GM18868 (cell line): ENCODE measurements at regions not wholly inside any gene's neighbourhood (a gene's known extent, or its start where the extent isn't known, plus 50 kb on each side); places are given as distances from the start of the nearest gene placed in this dataset.

ENCODE experiments used
- ATAC-seq: cut with Tn5 transposase; IDR thresholded peaks from one replicate; pipeline ENCODE4 v1.9.1; 2021; ENCODE audit warnings: mild to moderate bottlenecking, moderate library complexity; ENCODE audit not compliant: unreplicated experiment

DNA sequence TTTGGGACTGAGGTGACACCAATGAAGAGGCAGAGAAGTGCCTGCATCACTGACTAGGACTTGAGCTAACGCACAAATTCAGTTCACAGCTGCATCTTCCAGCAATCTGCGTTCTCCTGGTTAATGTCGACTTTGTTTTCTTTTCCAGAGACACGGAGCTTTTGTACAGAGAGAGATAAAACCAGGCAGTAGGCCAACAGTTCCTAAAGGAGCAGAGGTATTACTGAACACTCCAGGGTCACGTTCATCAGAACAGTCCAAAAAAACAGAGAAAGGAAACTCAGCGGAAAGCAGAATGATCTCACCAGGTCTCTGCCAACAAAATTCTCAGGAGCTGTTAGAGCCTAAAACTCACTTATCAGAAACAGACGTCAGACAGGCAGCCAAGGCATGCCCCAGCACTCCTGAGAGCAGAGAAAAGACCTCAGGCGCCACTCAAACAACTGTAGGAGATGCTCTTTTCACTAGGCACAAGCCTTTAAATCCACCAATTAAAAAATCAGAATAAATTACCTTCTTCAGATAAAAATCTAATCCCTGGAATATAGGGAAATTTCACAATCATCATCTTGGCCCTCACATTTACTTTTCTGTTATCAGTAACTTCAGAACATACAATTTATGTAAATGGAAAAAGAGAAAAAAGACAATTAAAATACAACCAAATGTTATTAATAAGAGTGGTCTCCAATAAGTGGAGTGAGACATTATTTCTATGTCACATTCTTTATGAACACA lies 95.9 kb upstream of the SPTBN1 start:
- no peak for ATAC-seq

DNA sequence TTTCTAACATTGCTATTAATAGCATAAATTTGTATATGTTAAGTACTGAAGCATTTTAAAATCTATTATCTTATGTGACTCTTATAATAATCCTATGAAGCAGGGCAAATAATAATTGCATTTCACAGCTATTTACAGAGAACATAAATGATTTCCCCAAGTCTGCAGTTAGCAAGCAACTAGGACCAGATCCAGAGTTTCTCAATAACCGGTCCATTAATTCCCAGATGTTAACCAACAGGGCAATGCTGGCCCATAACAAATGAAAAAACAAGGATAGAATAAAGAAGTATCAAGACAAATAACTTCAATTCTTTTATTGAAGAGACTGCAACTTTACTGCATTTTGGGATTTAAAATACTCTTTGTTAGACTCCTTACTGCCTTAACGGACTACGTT lies 91.7 kb upstream of the SPTBN1 start:
- ATAC-seq = no peak

DNA sequence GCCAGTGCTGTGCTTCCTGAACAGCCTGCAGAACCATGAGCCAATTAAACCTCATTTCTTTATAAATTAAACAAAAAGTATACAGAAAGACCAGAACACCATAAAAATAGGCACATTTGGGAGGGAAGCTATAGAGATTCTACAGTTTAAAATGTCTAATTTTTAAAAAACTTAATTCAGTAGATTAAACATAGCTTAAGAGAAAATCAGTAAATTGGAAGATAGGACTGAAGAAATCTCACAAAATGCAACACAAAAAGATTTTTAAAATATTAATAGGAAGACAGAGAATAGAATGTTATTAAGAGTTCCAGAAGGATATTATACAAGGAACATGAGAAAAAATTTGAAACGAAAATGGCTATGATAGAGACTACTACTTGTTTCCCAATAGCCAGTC lies 90.5 kb upstream of the SPTBN1 start:
- ATAC-seq = no peak

DNA sequence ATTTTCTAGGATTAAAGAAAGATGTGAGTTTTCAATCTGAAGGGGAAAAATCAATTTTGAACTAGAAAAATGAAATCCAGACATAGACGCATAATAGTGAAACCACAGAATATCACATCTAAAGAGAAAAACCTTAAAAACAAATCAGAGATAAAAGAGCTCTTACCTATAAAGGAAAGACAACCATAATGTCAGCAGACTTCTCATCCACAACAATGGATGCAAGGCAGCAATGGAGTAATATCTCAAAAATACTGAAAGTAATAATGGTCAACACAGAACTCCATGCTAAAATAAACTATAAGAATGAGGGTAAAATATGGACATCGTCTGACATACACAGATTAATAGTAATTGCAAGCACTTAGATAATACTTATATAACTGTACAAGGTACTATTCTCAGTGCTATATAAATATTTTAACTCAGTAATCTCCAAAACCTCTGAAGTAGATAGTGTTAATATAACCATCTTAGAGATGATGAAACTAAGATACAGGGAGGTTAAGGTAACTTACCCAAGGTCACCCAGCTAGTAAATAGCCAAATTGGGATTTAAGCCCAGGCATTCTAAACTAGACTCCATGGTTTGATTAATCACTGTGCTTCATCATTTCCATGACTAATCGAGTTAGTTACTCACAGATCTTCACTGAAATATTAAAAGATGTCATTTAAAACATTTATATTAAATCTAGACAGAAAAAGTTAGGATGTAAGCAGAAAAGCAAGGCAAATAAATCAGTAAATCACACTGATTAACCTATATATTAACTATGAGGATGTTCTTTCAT lies 89.4 kb upstream of the SPTBN1 start:
- ATAC-seq = no peak

DNA sequence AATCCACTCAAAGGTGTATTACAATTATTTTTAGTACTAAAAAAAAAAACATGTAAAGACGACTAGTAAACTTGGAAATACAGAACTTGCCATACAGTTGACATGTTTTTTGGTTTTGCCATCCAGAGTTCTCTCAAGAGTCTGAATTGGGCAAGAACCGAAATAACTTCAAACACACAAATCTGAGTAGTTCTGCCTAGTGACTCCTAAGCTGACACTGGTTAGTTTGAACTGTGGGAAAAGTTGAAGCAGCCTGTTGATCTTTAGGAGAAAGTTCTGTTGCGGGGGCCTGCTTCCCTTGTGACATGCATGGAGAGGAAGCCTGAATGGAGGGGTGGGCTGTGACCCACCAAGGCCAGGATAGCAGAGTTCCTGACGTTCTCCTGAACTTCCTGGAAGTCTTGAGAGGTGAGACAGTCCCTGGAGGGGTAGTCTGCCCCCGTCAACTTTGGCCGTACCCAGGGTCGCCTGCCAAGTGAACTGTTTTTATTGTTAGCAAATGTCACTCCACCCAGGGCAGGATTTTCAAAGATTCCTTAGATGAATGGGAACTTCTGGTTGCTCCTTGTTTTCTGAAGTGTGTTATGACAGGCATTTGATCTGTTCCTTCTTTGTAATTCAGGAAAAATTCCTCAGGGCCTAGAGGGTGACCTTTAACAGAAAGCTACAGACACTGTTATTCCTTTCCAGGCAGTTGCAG lies 85.6 kb upstream of the SPTBN1 start:
- ATAC-seq = no peak

DNA sequence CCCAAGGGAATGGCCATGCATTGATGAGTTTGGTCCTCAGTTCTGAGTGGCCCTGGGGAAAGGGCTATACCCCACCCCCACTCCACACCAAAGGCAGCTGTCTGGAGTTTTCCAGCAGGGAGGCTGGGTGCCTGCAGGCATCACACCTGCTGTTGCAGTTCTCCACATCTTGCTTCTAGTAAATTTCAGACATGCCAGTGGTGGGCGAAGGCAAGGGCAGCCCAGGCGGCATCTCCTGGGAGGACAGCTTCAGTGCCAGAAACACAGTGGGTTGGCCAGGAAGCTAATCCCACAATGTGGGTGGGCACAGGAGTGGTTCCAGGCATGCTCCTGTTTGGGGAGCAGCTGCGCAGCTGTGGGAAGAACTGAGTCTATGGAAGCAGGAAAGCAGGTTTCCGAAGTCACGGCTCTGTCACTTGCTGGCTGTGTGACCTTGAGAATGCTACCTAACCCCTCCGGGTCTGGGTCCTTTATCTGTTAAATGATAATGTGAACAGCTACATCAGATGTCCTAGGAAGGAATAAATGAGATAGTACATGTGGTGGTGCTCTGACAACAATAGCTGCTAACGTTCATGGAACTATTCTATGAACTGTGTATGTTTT lies 84.6 kb upstream of the SPTBN1 start:
- ATAC-seq = no peak

DNA sequence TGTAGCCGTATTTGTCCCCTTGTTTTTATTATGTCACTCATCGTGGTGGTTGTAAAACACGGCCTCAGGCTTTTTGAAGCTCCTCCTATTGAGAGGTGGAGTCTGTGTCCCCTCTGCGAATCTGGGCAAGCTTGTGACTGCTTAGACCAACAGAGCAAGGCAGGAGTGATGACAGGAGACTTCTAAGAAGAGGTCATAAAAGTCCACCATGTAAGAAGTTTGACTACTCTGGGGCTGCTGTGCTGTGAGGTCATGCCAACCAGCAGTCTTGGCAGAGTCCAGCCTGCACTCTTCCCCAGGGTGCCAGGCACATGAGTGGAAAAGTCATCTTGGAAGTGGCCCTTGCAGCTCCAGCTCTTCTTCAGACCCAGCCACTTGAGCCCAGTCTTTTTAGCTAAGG lies 83.8 kb upstream of the SPTBN1 start:
- no peak for ATAC-seq

DNA sequence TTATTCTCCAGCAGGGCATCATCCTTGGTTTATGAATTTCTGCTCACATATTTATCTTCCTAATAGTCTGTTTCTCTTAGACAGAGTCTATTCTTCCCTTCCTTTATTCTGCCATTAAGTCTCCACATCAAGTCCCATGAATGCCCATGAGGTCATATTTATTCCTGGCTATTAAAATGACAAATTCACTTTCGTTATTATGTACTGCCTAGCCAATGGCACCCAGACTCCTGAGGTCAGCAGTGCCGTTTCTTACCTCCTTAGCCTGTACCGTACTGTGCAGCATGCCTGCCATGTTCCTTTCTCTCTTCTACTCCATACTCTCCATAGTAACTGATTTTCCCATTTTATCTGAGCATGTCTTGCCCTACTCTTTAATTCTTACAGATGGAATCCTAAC lies 82.3 kb upstream of the SPTBN1 start:
- no peak for ATAC-seq

DNA sequence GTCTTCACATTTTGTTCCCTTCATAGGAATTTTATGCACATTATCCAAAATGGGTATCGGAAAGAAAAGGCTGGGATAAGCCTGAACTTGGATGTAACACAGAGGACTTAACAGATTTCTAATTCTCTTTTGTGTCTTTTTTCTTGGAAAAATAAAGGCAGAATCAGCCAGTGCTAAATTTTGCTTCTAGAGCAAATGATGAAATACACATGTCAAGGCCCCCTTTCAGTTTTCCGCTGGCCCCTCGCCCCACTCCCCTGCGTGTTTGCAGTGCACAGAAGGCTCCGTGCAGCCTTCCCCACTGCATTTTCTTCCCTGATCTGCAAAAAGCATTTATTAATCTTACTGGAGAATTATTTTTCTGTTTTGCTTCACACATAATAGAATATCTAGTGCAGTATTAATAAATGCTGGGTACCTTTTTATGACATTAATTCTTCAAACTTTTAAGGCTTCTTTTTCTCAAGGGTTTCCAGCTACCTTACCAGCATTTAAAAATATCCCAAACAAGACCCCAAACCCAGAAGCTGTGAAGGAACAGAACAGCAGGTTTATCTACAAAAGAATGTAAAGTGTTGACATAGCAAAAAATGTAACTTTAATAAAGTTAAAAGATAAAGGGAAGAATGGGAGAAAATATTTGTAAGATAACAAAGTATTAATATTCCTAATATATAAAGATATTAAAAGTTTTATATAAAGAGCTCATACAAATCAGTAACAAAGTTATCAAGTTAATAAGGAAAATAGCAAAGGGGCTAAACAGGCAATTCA lies 81.3 kb upstream of the SPTBN1 start:
- no peak for ATAC-seq

DNA sequence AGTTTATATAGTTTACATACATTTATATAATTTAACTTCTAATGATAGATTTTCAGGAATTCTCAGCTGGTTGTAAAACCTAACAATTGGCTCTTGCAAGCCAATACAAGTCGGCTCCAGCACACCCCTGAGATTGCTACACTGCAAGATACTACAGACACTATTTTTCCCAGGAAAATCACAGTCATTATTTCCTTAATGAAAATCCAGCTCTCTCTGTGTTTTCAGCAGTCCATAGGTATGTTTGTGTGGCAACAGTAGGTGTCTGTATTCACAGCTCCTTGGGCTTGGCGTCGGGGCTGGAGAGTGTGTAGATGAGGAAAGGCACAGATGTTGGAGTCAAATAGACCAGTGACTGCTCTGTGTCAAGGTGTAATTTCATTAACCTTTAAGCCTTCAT lies 78.7 kb upstream of the SPTBN1 start:
- ATAC-seq = no peak

DNA sequence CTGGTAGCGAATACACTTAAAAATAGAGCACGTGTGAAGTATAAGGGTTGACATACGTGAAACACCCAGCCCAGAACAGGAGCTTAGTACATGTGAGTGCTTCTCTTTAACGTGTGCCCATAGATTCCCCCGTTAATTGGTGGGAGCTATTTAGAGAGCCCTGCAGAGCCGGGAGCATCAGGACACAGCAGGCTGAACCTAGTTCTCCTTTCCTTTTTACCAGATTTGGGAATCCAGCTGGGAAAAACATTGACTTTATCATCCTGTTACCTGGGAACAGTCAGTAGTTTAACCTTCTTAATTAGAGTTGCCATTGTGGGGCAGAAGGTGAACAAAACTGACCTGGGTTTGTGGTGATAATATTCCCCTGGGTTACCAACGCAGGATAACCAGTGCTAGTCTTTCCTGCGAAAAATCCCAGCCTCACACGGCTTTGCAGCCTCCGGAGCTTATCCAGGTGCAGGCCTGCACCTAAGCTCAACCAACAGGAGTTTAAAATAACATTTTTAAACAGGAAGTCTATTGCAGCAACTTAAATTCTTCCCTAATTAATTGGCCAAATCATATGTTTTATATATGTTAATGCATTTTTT lies 78.1 kb upstream of the SPTBN1 start:
- ATAC-seq = no peak

DNA sequence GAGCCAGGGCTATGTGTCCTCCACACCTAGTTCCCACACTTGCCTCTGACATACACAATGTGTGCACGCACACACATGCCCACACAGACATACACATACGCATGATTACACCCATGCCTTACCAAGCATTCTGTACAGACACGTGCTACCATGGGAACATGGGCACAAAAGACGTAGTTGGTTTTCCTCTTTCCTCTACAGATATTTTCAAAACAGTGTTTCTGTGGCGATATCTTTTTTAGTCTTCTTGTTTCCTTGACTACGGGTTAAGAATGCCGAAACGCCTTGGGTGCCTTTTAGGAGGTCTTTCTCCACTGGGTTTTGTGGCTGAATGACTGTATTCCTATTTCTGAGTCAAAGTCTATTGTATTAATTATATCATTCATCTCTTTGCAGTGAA lies 75.5 kb upstream of the SPTBN1 start:
- ATAC-seq = no peak

DNA sequence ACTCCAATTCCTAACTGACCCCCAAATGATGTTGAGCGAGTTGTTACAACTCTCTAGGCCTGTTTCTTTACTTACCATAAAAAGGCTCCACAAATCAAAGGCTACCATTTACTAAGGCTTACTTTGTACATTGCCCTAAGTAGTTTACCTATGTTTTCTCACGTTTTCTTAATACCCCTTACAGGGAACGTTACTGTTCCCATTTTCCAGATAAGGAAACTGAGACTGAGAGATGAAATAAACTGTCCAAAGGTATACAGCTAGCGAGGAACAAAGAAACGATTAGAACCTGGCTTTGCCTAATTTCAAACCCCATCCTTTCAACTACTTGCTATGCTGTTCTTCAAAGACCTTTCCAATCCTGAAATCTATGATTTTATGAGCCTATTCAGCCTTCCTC lies 74.8 kb upstream of the SPTBN1 start:
- no peak for ATAC-seq

DNA sequence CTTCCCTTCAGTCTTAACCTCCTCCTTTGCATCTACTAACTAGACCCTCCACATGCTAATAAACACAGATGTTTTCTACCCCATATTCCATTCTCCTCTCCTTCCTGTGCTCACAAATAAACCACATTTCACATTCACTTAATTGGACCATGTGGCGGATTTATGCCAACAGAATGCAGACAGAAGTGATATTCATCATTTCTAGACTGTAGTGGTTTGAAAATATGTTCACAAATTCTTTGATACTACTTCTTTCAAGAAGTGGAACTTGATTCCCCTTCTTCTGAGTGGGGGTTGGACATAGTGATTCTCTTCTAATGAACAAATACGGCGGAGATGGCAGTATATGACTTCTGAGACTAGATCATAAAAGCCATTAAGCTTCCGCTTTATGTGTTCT lies 73.5 kb upstream of the SPTBN1 start:
- no peak for ATAC-seq

DNA sequence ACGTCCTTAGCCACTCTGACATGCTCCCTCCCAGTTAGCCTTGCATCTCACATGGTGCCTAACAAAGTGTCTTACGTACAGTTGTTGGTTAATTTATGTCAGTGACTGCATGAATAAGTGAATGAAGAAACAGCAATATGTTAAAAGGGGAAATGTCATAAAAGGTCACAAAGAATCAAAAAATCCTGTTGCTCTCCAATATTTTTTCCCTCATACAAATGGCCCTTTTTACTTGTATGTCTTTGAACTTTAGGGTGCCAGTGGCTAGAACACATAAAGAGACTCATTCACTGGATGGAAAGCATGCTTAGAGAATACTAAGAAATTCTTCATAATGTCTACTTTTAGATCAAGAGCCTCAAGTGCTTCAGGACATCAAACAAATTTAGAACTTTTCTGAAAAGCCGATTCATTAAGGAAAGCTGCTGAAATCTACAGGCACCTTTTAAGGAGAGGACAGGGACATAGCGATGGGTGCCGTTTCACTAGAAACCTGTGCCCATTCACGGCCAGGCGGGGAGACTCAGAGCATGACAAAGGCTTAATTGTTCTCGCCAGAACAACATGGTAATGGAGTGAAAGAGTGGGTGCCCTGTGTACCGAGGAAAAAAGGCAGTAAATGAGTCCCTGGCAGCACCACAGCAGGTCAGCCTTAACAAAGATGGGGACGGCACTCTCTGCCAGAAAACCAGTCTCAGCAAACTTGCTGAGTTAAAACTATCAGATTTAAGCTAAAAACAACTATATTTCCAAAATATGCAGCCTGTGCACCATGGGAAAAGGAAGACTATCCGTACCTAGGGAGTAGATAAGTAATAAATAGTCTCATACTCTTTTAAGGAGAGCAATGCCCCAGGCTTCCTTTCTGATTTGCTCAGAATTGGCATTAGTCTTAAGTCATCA lies 71.6 kb upstream of the SPTBN1 start:
- no peak for ATAC-seq

DNA sequence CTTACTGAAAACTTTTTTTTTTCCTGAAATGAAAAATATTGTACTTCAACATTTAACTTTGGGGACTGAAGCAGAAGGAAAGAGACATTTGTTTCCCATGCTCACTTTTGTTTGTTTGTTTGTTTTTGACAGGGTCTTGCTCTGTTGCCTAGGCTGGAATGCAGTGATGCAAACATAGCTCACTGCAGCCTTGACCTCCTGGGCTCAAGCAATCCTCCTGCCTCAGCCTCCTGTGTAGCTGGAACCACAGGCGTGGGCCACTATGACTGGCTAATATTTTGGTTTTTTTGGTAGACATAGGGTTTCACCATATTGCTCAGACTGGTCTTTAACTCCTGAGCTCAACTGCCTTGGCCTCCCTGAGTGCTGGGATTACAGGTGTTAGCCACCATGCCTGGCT lies 70.9 kb upstream of the SPTBN1 start:
- ATAC-seq = no peak

DNA sequence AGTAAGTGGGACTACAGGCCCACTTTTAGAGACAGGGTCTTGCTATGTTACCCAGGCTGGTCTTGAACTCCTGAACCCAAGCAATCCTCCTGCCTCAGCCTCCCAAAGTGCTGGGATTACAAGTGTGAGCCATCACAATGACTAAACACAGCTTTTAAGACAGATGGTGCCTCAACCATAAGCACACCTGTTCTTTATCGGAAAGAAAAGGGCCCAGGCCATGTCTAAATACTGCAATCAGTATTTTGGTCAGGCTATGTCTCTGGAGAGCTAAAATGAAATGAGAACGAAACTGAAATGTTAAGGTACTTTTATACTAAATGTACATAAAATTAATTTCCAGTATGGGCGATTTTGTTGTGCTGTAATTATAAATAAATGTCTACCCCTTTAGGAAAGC lies 69.5 kb upstream of the SPTBN1 start:
- ATAC-seq = no peak

DNA sequence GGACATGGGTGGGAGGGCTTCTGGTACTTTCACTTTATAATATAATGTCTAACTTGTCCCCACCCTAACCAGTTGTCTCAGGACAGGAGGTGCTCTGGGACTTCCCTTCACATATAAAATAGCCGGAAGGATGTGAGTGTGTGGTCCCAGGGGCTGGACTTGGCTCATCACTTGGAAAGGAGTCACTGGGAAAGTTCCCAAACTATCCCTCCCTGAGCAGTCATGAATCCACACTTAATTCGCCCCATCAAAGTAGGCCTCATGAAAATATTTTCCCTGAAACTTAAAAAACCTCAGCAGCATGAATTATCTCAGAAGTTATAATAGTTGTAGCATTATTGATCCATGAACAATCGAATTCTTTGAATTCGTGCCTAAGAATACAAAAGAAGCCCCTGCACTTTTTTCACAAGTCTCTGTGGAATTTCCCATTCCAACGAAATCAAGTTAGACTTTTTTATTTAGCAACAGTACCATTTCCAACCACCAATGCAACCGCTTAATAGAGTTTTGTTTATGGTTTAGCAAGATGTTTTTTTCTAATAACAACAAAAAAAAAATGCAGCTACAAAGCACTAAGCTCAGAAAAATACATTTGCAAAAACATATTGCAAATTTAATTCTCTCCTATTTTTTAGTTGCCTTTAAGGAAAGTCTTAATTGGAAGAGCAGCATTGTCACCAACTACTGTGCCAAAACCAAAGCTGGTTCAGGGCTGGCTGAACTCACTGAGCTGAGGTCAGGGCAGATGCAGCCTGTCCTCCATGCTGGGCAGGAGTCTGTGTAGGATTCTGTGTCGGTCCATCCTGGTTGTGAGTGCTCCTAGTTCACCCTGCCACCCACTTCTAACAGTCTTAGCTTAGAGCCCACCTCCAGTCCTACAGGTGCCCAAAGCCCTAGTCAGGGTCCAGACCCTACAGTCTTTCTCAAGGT lies 68.8 kb upstream of the SPTBN1 start:
- ATAC-seq = no peak
